ENCODE measurements at regions not wholly inside any gene's neighbourhood (a gene's known extent, or its start where the extent isn't known, plus 50 kb on each side); places are given as distances from the start of the nearest gene placed in this dataset.
"Not testable (repeated sequence)": the region's sequence is repeated elsewhere in the genome, so short reads cannot be mapped to it uniquely, and the experiment has no call there.

DNA sequence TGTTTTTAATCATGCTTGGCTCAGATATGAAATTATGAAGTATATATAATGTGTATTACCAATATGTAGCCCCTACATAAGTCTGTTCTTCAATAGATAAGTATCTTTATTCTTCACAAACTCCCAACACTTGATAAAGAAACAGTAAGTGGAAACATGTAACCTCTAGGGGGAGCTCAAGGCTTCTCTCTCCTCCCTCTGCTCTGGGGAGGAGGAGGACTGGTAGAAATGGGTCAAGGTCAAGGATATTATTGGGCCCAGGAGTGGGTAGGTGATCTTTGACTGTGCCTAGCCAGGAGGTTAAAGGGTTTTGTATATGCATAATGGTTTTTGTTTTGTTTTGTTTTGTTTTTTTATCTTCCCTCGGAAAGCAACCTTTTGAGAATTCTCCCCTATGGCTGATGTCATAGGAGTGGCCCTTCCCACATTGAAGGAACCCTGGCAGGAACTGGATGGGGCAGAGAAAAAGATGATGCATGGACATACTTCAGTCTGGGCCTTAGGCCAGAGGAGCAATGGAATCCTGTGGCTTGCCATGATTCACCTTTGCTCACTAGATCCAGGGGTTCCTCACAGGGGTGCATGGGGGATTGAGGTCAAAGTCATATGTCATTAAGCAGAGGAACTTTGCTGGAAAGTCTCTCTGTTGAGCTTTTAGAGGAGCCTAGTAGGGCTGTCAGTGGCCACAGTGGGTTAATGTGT, 460.3 kb downstream of the MID1IP1 start:
- DNase-seq (ENCODE audit: extremely low read depth, low read depth, low spot score) = peak; percentile 16

DNA sequence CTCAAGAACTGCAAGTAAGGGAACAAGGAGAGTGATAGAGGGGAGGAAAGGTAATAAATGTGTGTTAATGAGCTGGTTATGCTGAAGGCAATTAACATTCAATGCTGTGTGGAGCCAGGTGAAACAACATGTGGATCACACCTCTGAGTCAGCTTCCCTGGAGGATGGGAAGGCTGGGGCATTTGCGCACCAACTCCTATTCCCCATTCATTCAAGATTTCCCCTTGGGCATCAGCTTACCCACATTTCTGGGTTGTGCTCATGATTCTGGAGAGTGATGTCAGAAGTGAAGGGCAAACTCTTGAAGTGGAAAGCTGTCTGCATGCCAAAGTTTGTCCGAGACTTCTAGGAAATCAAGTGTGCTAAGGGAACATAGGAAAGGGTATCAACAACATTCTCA, 461.4 kb downstream of the MID1IP1 start:
- no peak for DNase-seq (ENCODE audit: extremely low read depth, low read depth, low spot score)

DNA sequence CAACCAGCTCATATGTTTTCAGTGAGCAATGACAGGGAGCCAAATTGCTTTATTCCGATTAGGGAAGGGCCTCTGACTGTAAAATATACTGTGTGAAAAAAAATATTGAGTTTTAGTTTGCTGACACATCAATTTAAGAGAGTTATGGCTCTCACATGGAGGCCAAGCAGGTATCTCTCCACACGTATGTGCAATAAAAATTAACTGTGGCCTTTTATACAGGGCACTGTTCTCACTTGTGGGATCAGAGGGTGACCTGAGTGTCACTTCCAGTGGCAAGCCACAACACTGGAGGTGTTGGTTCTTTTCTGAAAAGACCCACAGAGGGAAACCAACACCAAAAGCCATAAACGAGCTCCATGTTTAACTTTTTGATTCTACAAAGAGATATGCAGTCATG, 462.8 kb downstream of the MID1IP1 start:
- no peak for DNase-seq (ENCODE audit: extremely low read depth, low read depth, low spot score)

DNA sequence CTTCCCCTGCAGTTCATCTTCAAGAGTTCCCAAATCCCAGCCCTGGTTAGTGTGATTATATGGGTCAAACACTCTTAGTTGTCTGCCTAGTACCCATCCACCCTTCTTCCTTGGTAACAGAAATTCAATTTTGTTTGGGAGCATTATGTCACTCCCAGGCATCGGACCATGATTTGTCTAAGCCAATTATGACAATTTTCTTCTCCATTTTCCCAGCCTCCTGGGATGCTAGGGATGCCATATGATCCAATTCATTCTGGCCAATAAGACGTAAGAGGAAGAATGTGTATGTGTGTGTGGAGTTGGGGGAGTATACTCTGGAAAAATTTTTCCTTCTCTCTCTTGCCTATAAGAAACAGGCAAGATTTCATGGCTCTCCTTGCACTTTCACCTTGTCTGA, 465.9 kb downstream of the MID1IP1 start:
- DNase-seq (ENCODE audit: extremely low read depth, low read depth, low spot score) = no peak

DNA sequence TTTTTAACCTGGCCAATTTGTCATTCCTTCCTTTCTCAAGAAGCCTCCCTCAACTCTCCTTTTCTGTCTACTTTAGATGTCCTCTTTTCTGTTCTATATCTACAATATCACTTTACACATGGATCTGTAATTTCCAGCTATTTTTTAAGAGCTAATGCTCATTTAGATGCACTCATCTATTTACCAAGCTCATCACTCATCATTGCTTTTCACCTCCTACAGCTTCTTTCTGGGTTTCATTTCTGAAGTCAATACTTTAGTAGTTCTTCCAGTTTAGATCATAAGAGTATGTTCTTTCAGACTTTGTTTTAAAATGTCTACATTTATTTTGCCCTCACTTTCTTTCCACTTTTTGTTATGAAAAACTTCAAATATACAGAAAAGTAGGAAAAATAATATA, 466.9 kb downstream of the MID1IP1 start:
- no peak for DNase-seq (ENCODE audit: extremely low read depth, low read depth, low spot score)

DNA sequence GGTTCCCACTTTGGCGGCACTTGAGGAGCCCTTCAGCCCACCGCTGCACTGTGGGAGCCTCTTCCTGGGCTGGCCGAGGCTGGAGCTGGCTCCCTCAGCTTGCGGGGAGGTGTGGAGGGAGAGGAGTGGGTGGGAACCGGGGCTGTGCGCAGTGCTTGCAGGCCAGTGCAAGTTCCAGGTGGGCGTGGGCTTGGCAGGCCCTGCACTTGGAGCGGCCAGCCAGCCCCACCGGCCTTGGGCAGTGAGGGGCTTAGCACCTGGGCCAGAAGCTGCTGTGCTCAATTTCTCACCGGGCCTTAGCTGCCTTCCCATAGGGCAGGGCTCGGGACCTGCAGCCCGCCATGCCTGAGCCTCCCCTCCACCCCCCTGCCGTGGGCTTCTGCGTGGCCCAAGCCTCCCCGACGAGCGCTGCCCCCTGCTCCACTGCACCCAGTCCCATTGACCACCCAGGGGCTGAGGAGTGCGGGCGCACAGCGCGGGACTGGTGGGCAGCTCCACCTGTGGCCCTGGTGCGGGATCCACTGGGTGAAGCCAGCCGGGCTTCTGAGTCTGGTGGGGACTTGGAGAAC, 474.3 kb downstream of the MID1IP1 start:
- DNase-seq (ENCODE audit: extremely low read depth, low read depth, low spot score) = no peak

DNA sequence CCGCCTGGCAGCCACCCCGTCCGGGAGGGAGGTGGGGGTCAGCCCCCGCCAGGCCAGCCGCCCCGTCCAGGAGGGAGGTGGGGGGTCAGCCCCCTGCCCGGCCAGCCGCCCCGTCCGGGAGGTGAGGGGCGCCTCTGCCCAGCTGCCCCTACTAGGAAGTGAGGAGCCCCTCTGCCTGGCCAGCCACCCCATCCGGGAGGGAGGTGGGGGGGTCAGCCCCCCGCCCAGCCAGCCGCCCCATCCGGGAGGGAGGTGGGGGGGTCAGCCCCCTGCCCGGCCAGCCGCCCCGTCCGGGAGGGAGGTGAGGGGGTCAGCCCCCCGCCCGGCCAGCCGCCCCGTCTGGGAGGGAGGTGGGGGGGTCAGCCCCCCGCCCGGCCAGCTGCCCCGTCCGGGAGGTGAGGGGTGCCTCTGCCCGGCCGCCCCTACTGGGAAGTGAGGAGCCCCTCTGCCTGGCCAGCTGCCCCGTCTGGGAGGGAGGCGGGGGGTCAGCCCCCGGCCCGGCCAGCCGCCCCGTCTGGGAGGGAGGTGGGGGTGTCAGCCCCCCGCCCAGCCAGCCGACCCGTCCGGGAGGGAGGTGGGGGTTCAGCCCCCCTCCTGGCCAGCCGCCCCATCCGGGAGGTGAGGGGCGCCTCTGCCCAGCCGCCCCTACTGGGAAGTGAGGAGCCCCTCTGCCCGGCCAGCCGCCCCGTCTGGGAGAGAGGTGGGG, 476.6 kb downstream of the MID1IP1 start:
- DNase-seq (ENCODE audit: extremely low read depth, low read depth, low spot score) = not testable (repeated sequence)

DNA sequence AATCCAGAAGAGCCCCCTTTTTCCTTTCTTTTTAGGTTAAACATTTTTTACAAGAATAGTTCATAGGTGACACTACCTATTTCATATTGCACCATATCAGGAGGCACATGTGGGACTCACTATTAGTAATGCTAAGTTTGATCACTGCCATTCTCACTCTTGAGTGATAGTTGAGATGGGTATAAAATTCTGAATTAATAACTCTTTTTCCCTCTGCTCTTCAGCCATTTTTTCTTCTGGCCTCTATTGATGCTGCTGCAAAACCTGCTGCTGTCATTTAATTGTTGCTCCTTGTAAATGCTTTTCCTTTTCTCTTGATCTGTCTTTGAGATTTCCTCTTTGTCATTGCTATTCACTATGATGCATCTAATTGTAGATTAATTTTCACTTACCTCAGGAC, 482.0 kb downstream of the MID1IP1 start:
- DNase-seq (ENCODE audit: extremely low read depth, low read depth, low spot score) = no peak

DNA sequence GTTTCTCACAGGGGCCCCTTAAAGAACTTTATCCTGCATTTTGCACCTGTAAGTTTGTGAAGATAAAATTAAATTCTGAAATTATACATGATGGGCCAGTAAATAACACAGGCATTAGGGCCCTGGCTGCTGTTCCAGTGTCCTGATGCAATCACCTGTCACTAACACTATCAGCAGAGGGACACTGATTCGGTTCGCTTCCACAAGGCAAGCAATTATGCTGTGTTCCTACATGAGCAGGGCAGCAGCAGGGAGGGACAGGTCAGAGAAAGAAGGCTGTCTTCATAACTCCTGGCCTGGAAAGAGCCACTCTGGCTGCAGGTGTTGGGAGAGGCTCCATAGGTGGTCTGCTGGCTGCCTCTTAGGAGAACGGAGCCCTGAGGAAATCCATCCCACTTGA, 487.3 kb downstream of the MID1IP1 start:
- no peak for DNase-seq (ENCODE audit: extremely low read depth, low read depth, low spot score)

DNA sequence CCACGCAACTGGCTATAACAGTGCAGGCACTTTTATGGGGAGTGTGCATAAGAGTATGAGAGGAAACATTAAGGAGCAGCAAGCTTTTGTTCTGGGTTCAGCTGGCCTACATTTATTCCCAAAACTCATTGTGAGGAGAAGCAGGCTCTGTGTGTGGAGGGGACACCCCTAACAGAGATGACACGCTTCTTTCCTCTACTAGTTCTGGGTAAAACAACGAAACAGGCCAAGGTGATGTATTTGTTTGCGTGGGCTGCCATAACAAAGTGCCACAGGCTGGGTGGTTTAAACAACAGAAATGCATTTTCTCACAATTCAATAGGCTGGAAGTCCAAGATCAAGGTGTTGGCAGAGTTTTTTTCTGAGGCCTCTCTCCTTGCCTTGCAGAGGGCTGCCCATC, 488.6 kb downstream of the MID1IP1 start:
- DNase-seq (ENCODE audit: extremely low read depth, low read depth, low spot score) = no peak

DNA sequence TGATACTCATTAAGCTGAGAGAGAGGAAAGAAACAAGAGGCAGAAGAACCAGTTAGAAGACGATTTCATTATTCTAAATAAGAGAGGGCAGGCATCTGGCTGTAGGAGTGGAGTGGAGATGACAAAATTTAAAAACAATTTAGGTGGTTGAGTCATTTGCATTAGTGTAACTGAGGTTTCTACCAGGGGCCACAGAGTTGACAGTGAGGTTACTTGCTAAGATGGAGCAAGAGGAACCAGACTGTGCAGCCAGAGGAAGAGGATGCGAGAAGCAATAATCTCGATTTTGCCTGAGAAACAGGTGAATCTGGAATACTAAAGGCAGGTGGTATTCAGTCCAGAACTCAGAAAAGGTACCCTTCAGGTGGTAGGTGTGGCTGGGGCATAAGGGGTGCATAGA, 491.9 kb downstream of the MID1IP1 start:
- DNase-seq (ENCODE audit: extremely low read depth, low read depth, low spot score) = no peak

DNA sequence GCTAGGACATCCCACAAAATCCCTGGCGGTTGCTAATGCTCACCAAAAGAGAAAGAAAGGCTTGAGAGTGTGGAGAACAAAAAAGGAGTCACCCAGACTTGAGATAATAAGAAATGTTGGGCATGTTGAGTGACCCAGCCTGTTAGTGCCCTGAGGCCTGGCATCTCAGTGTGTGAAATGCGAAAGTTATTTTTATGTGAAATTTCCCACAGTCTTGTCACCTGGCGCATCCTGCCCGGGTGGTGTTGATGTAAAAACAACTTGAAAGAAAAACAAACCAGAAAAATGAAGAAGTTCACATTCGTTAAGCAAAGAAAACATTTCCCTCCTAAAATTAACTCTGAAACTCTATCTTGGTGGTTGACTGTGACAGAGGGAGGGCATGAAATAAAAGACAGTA, 495.2 kb downstream of the MID1IP1 start:
- no peak for DNase-seq (ENCODE audit: extremely low read depth, low read depth, low spot score)

DNA sequence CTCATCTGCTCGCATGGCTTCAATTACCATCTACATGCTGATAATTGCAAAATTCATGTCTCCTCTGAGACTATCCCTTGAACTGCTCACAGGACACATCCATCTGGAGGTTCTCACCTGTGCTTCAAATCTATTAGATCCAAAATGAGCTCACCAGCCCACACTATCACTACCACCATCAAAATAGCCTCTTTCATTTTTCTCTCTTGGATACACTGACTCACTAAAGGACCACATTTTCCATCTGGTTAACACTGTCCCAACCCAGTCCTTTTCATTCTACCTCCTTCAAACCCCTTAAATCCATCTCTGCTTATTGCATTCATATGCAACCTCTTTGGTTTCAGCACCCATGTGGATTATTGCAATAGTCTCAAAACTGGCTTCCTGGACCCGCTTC, 497.6 kb downstream of the MID1IP1 start:
- DNase-seq (ENCODE audit: extremely low read depth, low read depth, low spot score) = no peak

DNA sequence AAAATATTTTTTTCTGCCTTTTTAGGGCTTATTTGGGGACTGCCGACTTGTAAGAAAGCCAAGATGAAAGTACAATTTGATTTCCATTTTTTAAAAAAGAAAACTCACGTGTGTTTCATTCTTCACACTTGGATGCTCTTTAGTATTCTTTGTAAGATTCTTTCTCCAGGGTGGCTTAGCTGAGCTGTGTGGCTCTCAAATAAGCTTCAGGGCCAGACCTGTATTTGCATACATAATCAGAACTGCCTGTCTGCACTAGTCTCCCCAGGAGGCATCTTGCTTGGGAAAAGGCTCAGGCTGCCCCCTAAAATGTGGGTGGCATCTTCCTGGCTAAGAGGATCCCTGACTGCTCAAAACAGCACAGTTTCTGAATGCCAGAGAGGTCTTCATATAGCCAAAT, 498.4 kb downstream of the MID1IP1 start:
- DNase-seq (ENCODE audit: extremely low read depth, low read depth, low spot score) = no peak

DNA sequence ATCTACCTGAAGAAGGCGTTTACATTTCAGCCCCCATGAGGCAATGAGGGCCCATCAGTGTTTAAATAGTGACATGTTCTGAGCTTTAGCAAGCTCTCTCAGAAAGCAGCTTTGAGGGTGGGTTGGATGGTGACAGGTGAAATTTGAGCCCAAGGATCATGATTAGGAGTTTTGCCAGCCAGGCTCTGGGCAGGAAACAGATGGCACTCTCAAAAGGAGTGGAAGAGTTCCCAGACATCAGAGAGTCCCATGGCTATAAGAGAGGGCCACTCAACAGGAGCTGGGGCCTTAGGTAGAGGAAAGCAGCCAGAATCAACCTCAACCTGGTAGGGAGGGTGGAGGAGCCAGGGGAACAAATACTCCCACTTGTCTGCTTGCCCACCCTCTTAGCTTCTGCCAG, 499.8 kb downstream of the MID1IP1 start:
- no peak for DNase-seq (ENCODE audit: extremely low read depth, low read depth, low spot score)

DNA sequence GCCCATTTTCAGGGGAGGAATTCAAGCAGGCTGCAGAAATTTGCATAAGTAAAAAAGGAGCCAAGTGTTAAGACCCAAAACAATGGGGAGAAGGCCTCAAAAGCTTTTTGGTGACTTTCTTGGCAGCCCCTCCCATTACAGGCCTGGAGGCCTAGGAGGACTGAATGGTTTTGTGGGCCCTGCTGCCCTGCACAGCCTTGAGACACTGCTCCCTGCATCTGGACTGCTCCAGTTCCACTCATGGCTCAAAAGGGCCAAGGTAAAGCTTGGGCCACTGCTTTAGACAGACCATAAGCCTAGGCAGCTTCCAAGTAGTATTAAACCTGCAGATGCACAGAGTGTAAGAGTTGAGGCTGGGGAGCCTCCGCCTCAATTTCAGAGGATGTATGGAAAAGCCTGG, 501.6 kb downstream of the MID1IP1 start:
- no peak for DNase-seq (ENCODE audit: extremely low read depth, low read depth, low spot score)

DNA sequence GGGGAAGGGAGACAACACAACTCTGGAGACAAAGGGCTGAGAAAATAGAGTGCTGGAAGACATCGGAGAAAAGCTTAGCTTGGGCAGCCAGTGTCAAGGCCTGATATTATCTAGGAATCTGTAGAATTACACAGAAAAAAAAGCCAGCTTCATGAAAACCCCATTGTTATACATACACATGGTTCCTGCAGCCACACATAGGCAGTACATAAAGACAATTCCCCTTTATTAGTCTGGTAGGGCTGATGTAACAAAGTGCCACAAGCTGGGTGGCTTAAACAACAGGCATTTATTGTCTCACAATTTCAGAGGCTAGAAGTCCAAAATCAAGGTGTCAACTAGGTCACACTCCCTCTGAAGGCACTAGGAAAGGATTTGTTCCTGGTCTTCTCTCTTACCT, 503.5 kb downstream of the MID1IP1 start:
- DNase-seq (ENCODE audit: extremely low read depth, low read depth, low spot score) = no peak

DNA sequence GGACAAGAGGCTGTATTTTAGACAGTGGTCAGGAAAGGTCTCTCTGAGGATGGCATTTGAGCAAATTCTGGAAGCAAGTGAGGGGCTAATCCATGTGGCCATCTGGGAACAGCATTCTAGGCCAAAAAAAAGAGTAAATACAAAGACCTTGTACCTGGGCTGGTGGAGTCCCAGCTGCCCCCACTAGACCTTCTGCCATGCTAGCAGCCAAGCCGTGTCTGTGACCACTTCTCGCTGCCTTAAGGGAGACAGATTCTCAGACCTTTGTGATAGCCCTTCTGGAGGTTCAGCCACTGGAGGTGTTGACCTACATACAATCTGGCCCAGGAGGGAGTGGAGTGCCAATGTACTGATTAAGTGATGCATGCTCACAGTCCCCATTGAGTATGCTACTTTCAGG, 506.2 kb downstream of the MID1IP1 start:
- no peak for DNase-seq (ENCODE audit: extremely low read depth, low read depth, low spot score)

DNA sequence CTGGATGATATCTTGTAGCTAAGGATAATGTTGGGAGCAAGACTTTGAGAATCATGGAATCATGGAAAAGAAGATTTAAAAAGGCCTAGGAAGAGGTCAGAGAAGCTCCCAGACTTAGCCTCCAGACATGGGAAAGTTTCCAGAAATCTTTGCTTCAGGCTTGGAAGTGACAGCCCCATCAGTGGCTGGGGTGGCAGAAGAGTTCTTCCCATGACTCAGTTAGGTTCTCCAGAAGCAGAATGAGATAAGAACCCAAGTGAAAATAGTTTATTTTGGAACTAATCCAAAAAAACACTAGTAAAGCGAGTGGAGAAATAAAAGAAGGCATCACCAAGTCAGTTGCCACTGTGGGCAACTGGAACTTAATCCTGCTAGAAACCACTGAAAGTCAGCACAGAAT, 506.9 kb downstream of the MID1IP1 start:
- peak; percentile 23 for DNase-seq (ENCODE audit: extremely low read depth, low read depth, low spot score)

DNA sequence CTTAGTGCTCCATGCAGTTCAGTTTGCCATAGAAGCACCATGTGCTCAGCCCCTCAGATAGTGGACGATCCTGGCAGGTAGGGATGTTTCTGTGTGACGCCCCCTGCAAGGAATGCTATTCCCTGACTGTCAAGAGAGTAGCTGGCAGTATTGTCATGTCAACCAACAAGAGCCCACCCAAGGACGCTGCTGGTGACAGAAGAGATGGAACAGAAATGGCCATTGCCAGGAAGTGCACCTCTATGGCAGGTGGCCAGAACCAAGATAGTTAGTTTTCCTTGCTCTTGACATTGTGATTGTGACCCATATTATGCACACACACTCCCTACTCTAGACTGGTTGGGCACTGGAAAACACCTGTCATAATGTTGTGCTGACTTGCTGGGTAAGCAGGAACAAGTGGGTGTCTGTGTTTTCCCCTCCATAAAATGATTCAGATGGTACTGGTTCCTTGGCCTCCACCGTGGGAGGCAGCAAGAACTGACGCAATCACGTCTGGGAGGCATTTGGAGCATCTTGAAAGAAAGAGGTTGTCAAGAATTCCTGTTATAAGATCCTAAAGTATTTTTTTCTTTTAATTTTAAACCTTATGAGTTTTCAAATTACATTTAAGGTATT, 507.9 kb downstream of the MID1IP1 start:
- peak; percentile 39 for DNase-seq (ENCODE audit: extremely low read depth, low read depth, low spot score)

DNA sequence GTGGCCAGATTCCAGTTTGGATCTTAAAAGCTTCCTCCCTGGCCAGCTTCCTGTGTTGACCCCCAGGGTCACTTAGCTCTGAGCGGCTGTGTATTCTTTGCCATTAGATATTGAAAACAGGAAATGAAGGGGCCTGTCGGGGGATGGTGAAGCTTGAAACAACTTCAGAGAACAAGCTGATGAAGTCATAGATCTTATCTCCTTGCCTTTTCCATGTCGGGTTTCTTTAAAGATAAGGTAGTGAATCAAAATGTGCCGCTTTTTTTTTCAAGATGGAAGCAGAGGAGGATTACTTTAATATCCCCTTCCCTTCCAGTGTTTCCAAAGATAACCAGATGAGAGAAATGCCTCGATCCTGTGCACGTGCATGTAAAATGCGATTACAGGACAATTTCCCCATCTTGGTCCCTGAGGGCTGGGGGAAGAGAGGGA, 508.5 kb downstream of the MID1IP1 start:
- DNase-seq (ENCODE audit: extremely low read depth, low read depth, low spot score) = peak; percentile 61

DNA sequence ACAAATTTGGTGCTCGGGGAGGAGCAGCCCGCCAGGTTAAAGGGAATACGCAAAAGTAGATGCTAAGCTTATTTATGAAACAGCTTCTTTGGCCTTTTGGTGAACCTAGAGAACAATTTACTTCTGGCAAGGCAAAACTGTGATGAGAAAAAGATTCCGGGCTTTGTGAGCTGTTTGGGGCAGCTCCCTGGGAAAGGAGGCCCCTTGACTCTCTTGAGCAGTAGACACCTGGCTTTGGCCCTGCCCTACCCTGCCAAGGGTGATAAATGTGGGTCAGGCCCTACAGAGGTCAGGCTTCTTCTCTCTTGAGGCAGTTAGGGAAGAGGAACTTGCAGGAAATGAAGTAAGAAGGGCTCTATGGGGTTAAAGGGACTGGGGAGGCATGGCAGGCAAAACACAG, 509.6 kb downstream of the MID1IP1 start:
- DNase-seq (ENCODE audit: extremely low read depth, low read depth, low spot score) = no peak

All from glomerular endothelial cell (primary cell).